A549 (cell line): ENCODE measurements at regions not wholly inside any gene's neighbourhood (a gene's known extent, or its start where the extent isn't known, plus 50 kb on each side); places are given as distances from the start of the nearest gene placed in this dataset.

ENCODE experiments used
- ATAC-seq, 2 experiments: fragments of 200-7000 bp in 1 of 2; fragments of >200 bp in 1 of 2; cut with Nextera tagmentation in 1 of 2; cut with Tn5 transposase in 1 of 2; 3 replicates each; pipeline versions ENCODE4 v1.8.0 to v1.9.1; 2018 to 2020; ENCODE audit warnings: mild to moderate bottlenecking in 1 of 2, moderate library complexity in 1 of 2
- CTCF ChIA-PET: fragments of 300-600 bp; sonication (Branson Sonifier 250); formaldehyde crosslinking; extraction: SDS; loops from one replicate; lab custom pipeline; 2021; ENCODE audit warnings: antibody characterized with exemption, inconsistent platforms; lab: Yijun Ruan, JAX
- POLR2A ChIA-PET: fragments of 350-600 bp; formaldehyde crosslinking; extraction: SDS; loops from one replicate; lab custom pipeline; 2021; ENCODE audit warnings: antibody characterized with exemption, inconsistent platforms; lab: Yijun Ruan, JAX
- DNase-seq, 2 experiments: peaks; one replicate each; pipeline versions ENCODE4 v3.0.0 to v3.0.0-alpha.2; 2011 to 2016; ENCODE audit warnings: low read depth in 1 of 2, low spot score in 1 of 2
- FAIRE-seq: peaks from 2 replicates; lab custom pipeline; 2011; peaks lifted over from hg19 to GRCh38; lab: Jason Lieb, UNC
- H3K27ac ChIP-seq, 2 experiments: fragments of >200 bp; sonication (Bioruptor Twin); formaldehyde crosslinking; 3 replicates each; pipeline ENCODE4 v1.5.1; 2016 to 2017
- H3K4me1 ChIP-seq: fragments of >200 bp; sonication (Bioruptor Twin); formaldehyde crosslinking; 3 replicates; pipeline ENCODE4 v1.6.1; 2016
- H3K4me2 ChIP-seq: fragments of >200 bp; sonication (Bioruptor Twin); formaldehyde crosslinking; 3 replicates; pipeline ENCODE4 v1.6.1; 2016
- H3K4me3 ChIP-seq: fragments of >200 bp; sonication (Bioruptor Twin); formaldehyde crosslinking; 3 replicates; pipeline ENCODE4 v1.5.1; 2016
- H3K9me3 ChIP-seq: fragments of >200 bp; sonication (Bioruptor Twin); formaldehyde crosslinking; 3 replicates; pipeline ENCODE4 v1.6.1; 2016
- CHD2 ChIP-seq: fragments of 150-350 bp; IDR thresholded peaks from 2 replicates; pipeline ENCODE4 v1.6.1; 2014; ENCODE audit warnings: low read length; ENCODE audit not compliant: partially characterized antibody
- CHD4 ChIP-seq: fragments of 200-600 bp; sonication (generic); IDR thresholded peaks from 2 replicates; pipeline ENCODE4 v1.6.1; 2016; ENCODE audit warnings: antibody characterized with exemption, mild to moderate bottlenecking, borderline replicate concordance
- EHMT2 ChIP-seq: fragments of 200-600 bp; sonication (generic); IDR thresholded peaks from 2 replicates; pipeline ENCODE4 v1.6.1; 2016; ENCODE audit warnings: antibody characterized with exemption, low read depth, mild to moderate bottlenecking, moderate library complexity
- ESRRA ChIP-seq: fragments of 150-350 bp; IDR thresholded peaks from 2 replicates; pipeline ENCODE4 v1.6.1; 2014; ENCODE audit warnings: mild to moderate bottlenecking, low read length, borderline replicate concordance
- HEYL ChIP-seq: fragments of 250-450 bp; sonication (Bioruptor Pico); IDR thresholded peaks from 2 replicates; pipeline ENCODE4 v1.8.0; 2021; ENCODE audit warnings: mild to moderate bottlenecking, moderate library complexity
- KDM5A ChIP-seq: fragments of 200-600 bp; sonication (generic); IDR thresholded peaks from 2 replicates; pipeline ENCODE4 v1.6.1; 2016; ENCODE audit warnings: antibody characterized with exemption, mild to moderate bottlenecking
- MAFK ChIP-seq: fragments of 450-650 bp; IDR thresholded peaks from 2 replicates; pipeline ENCODE4 v1.6.1; 2014; ENCODE audit not compliant: partially characterized antibody
- MAZ ChIP-seq: fragments of 150-350 bp; IDR thresholded peaks from 2 replicates; pipeline ENCODE4 v1.6.1; 2014; ENCODE audit warnings: antibody characterized with exemption, low read depth, low read length, borderline replicate concordance
- NPAS2 ChIP-seq: fragments of 250-450 bp; sonication (Bioruptor Pico); IDR thresholded peaks from 2 replicates; pipeline ENCODE4 v1.8.0; 2022; ENCODE audit warnings: mild to moderate bottlenecking, moderate library complexity, borderline replicate concordance
- RAD21 ChIP-seq, 2 experiments: fragments of >200 bp in 1 of 2; sonication (Bioruptor Twin) in 1 of 2; formaldehyde crosslinking in 1 of 2; IDR thresholded peaks in 1 of 2; conservative IDR thresholded peaks in 1 of 2; 2 replicates in 1 of 2; 3 replicates in 1 of 2; pipeline ENCODE4 v1.6.1; 2012 to 2018; ENCODE audit warnings: inconsistent platforms in 1 of 2
- RFX5 ChIP-seq: fragments of 450-650 bp; IDR thresholded peaks from 2 replicates; pipeline ENCODE4 v1.7.1; 2014; ENCODE audit warnings: antibody characterized with exemption, mild to moderate bottlenecking, moderate library complexity
- SMC3 ChIP-seq: fragments of >200 bp; sonication (Bioruptor Twin); formaldehyde crosslinking; IDR thresholded peaks from 3 replicates; pipeline ENCODE4 v1.6.1; 2018; ENCODE audit warnings: inconsistent platforms
- TP53 ChIP-seq: fragments of 250-450 bp; sonication (Bioruptor Pico); IDR thresholded peaks from 2 replicates; pipeline ENCODE4 v1.5.0; 2021; ENCODE audit warnings: mild to moderate bottlenecking, moderate library complexity
- ZFP36 ChIP-seq: fragments of 450-650 bp; IDR thresholded peaks from 2 replicates; pipeline ENCODE4 v1.6.1; 2014; ENCODE audit warnings: borderline replicate concordance; ENCODE audit not compliant: partially characterized antibody
- WGBS: methylation state at CpG from one replicate; pipeline ENCODE4 v1.1.6; 2017; ENCODE audit errors: missing lambda C conversion rate; 5-methylcytosine and 5-hydroxymethylcytosine counted together
- TF ChIP-seq, protein P1 (sequence below): fragments of >200 bp; sonication (Bioruptor Twin); formaldehyde crosslinking; IDR thresholded peaks from 3 replicates; pipeline ENCODE4 v1.5.1; 2016
- TF ChIP-seq, protein P2 (sequence below): fragments of 250-450 bp; sonication (Bioruptor Pico); IDR thresholded peaks from 2 replicates; pipeline ENCODE4 v1.5.0; 2020; ENCODE audit warnings: low read depth, mild to moderate bottlenecking, moderate library complexity
- TF ChIP-seq, protein P3 (sequence below): fragments of >200 bp; sonication (Bioruptor Twin); formaldehyde crosslinking; IDR thresholded peaks from 3 replicates; pipeline ENCODE4 v1.6.1; 2016
- TF ChIP-seq, protein P4 (sequence below): fragments of 250-450 bp; sonication (Bioruptor Pico); IDR thresholded peaks from 2 replicates; pipeline ENCODE4 v1.5.0; 2021; ENCODE audit warnings: mild to moderate bottlenecking, moderate library complexity, borderline replicate concordance
- TF ChIP-seq, protein P5 (sequence below): fragments of >200 bp; sonication (Bioruptor Twin); formaldehyde crosslinking; IDR thresholded peaks from 2 replicates; pipeline ENCODE4 v1.6.1; 2016

DNA sequence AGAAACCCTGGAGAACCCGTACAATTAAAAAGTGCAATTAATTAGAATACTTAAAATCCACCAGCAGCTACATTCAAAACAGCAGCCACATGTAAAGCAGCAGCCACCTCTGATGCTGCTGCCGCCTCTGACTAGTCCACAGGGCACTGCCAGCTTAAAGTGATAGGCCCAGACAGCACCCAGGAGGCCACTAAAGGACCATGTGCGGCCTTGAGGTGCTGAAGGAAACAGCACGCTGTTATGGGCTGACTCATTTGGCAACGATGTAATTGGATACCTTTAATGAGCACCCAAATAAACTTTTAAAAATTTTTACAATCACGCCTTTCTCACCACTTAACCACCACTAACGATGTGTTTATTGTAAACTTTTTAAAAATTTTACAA is 209.3 kb upstream of the NCKAP5 start (continued):
- TF ChIP-seq SMC3: no peak
- no peak for TF ChIP-seq KDM5A
- TF ChIP-seq ESRRA: no peak
- TF ChIP-seq MAZ: no peak
- no peak for TF ChIP-seq TP53 (CRISPR knock-in tag)

DNA sequence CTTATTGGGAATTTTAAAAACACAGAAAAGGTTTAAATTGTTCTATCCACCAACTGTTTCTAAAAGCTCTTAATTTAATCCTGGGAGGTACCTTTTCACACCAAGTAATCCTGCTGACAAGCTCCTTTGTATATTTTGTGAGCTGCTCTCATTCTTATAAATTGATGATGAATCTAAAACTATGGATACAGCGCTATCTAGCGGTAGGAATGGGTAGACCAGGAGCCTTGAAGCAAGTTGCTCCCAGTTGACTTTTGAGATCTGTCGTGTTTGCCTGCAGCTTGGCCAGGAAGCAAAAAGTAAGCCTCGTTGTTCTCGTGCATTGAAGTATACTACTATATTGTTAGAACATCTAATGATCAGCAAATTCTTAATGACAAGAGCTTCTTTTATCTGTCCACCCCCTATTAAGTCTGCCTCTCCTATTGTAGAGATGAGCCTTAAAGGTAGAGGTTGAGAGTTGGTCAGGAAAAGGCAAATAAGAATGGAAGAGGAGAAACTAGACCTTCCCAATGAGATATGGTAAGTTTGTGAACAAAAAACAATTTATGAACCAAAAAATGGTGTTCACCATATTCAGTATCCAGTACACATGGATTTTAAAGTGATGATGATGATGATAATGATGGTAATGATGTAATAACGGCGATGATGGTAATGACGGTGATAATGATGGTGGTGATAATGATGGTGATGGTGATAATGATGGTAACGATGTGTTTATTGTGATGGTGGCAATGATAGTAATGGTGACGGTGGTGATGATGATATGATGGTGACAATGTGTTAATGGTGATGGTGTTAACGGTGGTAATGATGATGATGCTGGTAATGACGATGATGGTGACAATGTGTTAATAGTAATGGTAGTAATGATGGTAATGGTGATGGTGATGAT is 212.1 kb upstream of the NCKAP5 start:
- Histone ChIP-seq H3K4me1 (peaks cover 13% of the 10 kb centered on the region; the same call in 2 of the 3 replicates), H3K4me3 (no peak overlapping the region), H3K4me2 (0 out of 3 replicates have a peak overlapping the region, but pooled peaks have one; percentile 8), H3K27ac (peak overlapping the region in 1 of 2 experiments; percentile 68; a peak in 4 of 6 replicates), H3K9me3 (no peaks in the 10 kb centered on the region)
- ATAC-seq: peak; percentile 64 to 90; a peak in 5 of 6 replicates
- no peak for TF ChIP-seq HEYL (CRISPR knock-in tag)
- peak; percentile 51 for TF ChIP-seq MAFK
- TF ChIP-seq, protein P1, sequence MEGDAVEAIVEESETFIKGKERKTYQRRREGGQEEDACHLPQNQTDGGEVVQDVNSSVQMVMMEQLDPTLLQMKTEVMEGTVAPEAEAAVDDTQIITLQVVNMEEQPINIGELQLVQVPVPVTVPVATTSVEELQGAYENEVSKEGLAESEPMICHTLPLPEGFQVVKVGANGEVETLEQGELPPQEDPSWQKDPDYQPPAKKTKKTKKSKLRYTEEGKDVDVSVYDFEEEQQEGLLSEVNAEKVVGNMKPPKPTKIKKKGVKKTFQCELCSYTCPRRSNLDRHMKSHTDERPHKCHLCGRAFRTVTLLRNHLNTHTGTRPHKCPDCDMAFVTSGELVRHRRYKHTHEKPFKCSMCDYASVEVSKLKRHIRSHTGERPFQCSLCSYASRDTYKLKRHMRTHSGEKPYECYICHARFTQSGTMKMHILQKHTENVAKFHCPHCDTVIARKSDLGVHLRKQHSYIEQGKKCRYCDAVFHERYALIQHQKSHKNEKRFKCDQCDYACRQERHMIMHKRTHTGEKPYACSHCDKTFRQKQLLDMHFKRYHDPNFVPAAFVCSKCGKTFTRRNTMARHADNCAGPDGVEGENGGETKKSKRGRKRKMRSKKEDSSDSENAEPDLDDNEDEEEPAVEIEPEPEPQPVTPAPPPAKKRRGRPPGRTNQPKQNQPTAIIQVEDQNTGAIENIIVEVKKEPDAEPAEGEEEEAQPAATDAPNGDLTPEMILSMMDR: peak; percentile 80
- no peak for TF ChIP-seq CHD2
- TF ChIP-seq RAD21 (conservative IDR thresholded peaks at IDR 0.05 in 1 of 2, IDR thresholded peaks at IDR 0.05 in 1 of 2): peak; percentile 84
- TF ChIP-seq SMC3: peak; percentile 77
- no peak for TF ChIP-seq RFX5
- TF ChIP-seq, protein P2, sequence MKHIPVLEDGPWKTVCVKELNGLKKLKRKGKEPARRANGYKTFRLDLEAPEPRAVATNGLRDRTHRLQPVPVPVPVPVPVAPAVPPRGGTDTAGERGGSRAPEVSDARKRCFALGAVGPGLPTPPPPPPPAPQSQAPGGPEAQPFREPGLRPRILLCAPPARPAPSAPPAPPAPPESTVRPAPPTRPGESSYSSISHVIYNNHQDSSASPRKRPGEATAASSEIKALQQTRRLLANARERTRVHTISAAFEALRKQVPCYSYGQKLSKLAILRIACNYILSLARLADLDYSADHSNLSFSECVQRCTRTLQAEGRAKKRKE (CRISPR knock-in tag): no peak
- no peak for TF ChIP-seq ZFP36
- DNase-seq: peak; percentile 28 to 77
- FAIRE-seq: peak; percentile 23
- 49% methylated on average over 12 of the region's 12 CpGs for WGBS
- ChIA-PET CTCF (interaction anchor here (0.6 to 1.6 kb wide), 31 partner anchors 9 to 1102 kb away, joined by 3 to 21 read pairs (median 5); partner anchors contain the start of gene NCKAP5), POLR2A (no interaction called here)

DNA sequence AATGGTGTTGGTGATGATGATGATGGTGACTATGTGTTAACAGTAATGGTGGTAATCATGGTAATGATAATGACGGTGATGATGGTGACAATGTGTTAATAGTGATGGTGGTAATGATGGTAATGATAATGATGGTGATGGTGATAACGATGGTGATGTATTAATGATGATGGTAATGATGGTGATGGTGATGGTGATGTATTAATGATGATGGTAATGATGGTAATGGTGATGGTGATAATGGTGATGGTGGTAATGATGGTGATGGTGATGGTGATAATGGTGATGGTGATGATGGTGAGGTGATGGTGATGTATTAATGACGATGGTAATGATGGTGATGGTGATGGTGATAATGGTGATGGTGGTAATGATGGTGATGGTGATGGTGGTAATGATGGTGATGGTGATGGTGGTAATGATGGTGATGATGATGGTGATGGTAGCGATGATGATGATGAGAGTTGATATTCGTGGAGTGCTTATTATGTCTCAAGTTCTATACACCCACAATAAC is 212.8 kb upstream of the NCKAP5 start:
- no peak for ATAC-seq
- CTCF ChIA-PET: interaction anchor here (1.5 kb wide), 1 partner anchor 220 kb away, joined by 3 read pairs; no protein-coding TSS in a partner anchor
- TF ChIP-seq ZFP36 (no peak), CHD4 (no peak), EHMT2 (no peak), NPAS2 (CRISPR knock-in tag) (no peak), CHD2 (no peak)
- TF ChIP-seq, protein P1: no peak
- TF ChIP-seq, protein P3, sequence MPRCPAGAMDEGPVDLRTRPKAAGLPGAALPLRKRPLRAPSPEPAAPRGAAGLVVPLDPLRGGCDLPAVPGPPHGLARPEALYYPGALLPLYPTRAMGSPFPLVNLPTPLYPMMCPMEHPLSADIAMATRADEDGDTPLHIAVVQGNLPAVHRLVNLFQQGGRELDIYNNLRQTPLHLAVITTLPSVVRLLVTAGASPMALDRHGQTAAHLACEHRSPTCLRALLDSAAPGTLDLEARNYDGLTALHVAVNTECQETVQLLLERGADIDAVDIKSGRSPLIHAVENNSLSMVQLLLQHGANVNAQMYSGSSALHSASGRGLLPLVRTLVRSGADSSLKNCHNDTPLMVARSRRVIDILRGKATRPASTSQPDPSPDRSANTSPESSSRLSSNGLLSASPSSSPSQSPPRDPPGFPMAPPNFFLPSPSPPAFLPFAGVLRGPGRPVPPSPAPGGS: no peak
- TF ChIP-seq, protein P4, sequence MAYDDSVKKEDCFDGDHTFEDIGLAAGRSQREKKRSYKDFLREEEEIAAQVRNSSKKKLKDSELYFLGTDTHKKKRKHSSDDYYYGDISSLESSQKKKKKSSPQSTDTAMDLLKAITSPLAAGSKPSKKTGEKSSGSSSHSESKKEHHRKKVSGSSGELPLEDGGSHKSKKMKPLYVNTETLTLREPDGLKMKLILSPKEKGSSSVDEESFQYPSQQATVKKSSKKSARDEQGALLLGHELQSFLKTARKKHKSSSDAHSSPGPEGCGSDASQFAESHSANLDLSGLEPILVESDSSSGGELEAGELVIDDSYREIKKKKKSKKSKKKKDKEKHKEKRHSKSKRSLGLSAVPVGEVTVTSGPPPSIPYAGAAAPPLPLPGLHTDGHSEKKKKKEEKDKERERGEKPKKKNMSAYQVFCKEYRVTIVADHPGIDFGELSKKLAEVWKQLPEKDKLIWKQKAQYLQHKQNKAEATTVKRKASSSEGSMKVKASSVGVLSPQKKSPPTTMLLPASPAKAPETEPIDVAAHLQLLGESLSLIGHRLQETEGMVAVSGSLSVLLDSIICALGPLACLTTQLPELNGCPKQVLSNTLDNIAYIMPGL (CRISPR knock-in tag): no peak
- TF ChIP-seq, protein P5, sequence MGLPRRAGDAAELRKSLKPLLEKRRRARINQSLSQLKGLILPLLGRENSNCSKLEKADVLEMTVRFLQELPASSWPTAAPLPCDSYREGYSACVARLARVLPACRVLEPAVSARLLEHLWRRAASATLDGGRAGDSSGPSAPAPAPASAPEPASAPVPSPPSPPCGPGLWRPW: no peak

More for the DNA sequence above, 212.8 kb upstream of the NCKAP5 start:
- WGBS: 38% methylated on average over 5 of the region's 5 CpGs
- Histone ChIP-seq H3K4me2 (no peak overlapping the region), H3K4me1 (peaks cover 13% of the 10 kb centered on the region; the same call in 2 of the 3 replicates), H3K4me3 (no peak overlapping the region), H3K27ac (no peak overlapping the region), H3K9me3 (no peaks in the 10 kb centered on the region)
- FAIRE-seq: no peak
- no peak for DNase-seq
- POLR2A ChIA-PET: no interaction called here
